ENCODE measurements at regions not wholly inside any gene's neighbourhood (a gene's known extent, or its start where the extent isn't known, plus 50 kb on each side); places are given as distances from the start of the nearest gene placed in this dataset.

DNA sequence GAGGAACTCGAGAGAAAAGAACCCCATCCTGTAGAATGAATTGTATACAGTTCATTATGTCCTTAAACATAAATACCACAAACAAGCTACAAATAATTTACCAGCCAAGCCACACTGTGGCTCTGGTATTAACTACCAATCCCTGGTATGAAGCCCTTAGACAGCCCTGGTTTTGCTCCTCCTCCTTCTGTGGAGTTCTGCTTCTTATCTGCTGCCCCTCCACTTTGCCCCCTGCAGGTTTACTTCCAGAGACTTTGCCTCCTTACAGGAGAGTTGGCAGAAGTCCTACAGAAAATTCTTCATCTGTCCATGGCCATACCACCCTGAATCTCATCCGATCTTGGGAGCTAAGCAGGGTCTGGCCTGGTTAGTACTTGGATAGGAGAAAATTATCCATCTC is 219.8 kb downstream of the ACTL7B start (continued):
- TF ChIP-seq, protein P1, sequence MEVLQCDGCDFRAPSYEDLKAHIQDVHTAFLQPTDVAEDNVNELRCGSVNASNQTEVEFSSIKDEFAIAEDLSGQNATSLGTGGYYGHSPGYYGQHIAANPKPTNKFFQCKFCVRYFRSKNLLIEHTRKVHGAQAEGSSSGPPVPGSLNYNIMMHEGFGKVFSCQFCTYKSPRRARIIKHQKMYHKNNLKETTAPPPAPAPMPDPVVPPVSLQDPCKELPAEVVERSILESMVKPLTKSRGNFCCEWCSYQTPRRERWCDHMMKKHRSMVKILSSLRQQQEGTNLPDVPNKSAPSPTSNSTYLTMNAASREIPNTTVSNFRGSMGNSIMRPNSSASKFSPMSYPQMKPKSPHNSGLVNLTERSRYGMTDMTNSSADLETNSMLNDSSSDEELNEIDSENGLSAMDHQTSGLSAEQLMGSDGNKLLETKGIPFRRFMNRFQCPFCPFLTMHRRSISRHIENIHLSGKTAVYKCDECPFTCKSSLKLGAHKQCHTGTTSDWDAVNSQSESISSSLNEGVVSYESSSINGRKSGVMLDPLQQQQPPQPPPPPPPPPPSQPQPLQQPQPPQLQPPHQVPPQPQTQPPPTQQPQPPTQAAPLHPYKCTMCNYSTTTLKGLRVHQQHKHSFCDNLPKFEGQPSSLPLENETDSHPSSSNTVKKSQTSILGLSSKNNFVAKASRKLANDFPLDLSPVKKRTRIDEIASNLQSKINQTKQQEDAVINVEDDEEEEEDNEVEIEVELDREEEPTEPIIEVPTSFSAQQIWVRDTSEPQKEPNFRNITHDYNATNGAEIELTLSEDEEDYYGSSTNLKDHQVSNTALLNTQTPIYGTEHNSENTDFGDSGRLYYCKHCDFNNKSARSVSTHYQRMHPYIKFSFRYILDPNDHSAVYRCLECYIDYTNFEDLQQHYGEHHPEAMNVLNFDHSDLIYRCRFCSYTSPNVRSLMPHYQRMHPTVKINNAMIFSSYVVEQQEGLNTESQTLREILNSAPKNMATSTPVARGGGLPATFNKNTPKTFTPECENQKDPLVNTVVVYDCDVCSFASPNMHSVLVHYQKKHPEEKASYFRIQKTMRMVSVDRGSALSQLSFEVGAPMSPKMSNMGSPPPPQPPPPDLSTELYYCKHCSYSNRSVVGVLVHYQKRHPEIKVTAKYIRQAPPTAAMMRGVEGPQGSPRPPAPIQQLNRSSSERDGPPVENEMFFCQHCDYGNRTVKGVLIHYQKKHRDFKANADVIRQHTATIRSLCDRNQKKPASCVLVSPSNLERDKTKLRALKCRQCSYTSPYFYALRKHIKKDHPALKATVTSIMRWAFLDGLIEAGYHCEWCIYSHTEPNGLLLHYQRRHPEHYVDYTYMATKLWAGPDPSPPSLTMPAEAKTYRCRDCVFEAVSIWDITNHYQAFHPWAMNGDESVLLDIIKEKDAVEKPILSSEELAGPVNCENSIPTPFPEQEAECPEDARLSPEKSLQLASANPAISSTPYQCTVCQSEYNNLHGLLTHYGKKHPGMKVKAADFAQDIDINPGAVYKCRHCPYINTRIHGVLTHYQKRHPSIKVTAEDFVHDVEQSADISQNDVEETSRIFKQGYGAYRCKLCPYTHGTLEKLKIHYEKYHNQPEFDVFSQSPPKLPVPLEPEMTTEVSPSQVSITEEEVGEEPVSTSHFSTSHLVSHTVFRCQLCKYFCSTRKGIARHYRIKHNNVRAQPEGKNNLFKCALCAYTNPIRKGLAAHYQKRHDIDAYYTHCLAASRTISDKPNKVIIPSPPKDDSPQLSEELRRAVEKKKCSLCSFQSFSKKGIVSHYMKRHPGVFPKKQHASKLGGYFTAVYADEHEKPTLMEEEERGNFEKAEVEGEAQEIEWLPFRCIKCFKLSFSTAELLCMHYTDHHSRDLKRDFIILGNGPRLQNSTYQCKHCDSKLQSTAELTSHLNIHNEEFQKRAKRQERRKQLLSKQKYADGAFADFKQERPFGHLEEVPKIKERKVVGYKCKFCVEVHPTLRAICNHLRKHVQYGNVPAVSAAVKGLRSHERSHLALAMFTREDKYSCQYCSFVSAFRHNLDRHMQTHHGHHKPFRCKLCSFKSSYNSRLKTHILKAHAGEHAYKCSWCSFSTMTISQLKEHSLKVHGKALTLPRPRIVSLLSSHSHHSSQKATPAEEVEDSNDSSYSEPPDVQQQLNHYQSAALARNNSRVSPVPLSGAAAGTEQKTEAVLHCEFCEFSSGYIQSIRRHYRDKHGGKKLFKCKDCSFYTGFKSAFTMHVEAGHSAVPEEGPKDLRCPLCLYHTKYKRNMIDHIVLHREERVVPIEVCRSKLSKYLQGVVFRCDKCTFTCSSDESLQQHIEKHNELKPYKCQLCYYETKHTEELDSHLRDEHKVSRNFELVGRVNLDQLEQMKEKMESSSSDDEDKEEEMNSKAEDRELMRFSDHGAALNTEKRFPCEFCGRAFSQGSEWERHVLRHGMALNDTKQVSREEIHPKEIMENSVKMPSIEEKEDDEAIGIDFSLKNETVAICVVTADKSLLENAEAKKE (CRISPR knock-in tag; IDR thresholded peaks at IDR 0.05), result peak; percentile 58; the same call in 1 of the 2 replicates
- TF ChIP-seq NANOG (IDR thresholded peaks at IDR 0.05; ENCODE audit: borderline replicate concordance), result no peak
- TF ChIP-seq, protein P2, sequence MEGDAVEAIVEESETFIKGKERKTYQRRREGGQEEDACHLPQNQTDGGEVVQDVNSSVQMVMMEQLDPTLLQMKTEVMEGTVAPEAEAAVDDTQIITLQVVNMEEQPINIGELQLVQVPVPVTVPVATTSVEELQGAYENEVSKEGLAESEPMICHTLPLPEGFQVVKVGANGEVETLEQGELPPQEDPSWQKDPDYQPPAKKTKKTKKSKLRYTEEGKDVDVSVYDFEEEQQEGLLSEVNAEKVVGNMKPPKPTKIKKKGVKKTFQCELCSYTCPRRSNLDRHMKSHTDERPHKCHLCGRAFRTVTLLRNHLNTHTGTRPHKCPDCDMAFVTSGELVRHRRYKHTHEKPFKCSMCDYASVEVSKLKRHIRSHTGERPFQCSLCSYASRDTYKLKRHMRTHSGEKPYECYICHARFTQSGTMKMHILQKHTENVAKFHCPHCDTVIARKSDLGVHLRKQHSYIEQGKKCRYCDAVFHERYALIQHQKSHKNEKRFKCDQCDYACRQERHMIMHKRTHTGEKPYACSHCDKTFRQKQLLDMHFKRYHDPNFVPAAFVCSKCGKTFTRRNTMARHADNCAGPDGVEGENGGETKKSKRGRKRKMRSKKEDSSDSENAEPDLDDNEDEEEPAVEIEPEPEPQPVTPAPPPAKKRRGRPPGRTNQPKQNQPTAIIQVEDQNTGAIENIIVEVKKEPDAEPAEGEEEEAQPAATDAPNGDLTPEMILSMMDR (conservative IDR thresholded peaks at IDR 0.05; ENCODE audit: low read depth in 2 of 2), result 0 out of 4 replicates have a peak, but pooled peaks have one; percentile 14 to 16
- TF ChIP-seq ZNF331 (CRISPR knock-in tag; IDR thresholded peaks at IDR 0.05; ENCODE audit: low read depth), result no peak
- no peak for TF ChIP-seq STAT1 (IDR thresholded peaks at IDR 0.05; ENCODE audit: unreplicated experiment)
- TF ChIP-seq POLR2AphosphoS5 (IDR thresholded peaks at IDR 0.05; ENCODE audit: low read depth), result no peak
- TF ChIP-seq, protein P3, sequence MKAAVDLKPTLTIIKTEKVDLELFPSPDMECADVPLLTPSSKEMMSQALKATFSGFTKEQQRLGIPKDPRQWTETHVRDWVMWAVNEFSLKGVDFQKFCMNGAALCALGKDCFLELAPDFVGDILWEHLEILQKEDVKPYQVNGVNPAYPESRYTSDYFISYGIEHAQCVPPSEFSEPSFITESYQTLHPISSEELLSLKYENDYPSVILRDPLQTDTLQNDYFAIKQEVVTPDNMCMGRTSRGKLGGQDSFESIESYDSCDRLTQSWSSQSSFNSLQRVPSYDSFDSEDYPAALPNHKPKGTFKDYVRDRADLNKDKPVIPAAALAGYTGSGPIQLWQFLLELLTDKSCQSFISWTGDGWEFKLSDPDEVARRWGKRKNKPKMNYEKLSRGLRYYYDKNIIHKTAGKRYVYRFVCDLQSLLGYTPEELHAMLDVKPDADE (IDR thresholded peaks at IDR 0.05), result no peak

Data from GM23338 (cell line).